ENCODE measurements at regions not wholly inside any gene's neighbourhood (a gene's known extent, or its start where the extent isn't known, plus 50 kb on each side); places are given as distances from the start of the nearest gene placed in this dataset.

DNA sequence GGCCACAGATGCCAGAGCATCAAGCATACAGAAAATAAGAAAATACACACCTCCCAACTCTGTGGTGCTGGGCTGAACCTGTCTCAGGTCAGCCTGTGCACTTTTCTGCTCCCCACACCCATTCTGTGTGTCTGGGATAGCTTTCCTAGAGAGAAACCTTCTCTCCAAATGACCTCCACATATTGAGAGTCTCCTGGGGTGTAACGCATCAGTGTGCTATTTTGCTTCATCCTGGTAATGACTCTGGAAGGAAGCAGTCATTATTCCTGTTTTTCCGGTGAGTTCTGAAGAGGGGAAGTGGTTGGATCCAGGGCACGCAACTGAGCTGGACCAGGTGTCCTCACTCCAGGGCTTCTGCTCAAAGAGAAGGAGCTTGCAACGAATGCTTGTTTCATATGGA, 73.2 kb upstream of the SH3PXD2B start:
- Histone ChIP-seq H3K9ac (ENCODE audit: low read length) (no peak overlapping the region), H3K27me3 (ENCODE audit: low read depth, low read length) (peaks cover 35% of the 10 kb centered on the region)

DNA sequence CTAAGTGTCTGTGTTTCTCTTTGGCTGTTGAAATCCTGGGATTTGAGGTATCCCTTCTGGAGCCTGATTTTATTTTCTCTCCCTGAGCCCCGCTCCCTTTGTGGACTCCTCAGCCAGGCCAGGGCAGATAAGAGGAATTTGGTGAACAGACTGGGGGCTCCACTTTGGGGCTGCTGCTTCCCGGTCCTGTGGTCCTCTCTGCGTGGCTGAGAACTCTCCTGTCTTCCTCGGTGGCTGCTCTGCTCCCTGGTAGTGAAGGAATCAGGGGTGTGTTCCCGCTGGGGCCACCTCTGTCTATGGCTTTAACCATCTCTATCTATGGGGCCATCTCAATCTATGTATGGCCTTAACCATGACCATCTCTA, 71.7 kb upstream of the SH3PXD2B start:
- no peak overlapping the region for H3K4me3 ChIP-seq (ENCODE audit: low read length)
- TF ChIP-seq, protein P1, sequence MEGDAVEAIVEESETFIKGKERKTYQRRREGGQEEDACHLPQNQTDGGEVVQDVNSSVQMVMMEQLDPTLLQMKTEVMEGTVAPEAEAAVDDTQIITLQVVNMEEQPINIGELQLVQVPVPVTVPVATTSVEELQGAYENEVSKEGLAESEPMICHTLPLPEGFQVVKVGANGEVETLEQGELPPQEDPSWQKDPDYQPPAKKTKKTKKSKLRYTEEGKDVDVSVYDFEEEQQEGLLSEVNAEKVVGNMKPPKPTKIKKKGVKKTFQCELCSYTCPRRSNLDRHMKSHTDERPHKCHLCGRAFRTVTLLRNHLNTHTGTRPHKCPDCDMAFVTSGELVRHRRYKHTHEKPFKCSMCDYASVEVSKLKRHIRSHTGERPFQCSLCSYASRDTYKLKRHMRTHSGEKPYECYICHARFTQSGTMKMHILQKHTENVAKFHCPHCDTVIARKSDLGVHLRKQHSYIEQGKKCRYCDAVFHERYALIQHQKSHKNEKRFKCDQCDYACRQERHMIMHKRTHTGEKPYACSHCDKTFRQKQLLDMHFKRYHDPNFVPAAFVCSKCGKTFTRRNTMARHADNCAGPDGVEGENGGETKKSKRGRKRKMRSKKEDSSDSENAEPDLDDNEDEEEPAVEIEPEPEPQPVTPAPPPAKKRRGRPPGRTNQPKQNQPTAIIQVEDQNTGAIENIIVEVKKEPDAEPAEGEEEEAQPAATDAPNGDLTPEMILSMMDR (IDR thresholded peaks at IDR 0.05; ENCODE audit: low read depth, low read length): no peak
- TF ChIP-seq EZH2phosphoT487 (IDR thresholded peaks at IDR 0.05; ENCODE audit: low read depth): no peak
- H3K27ac ChIP-seq (ENCODE audit: low read length): no peak overlapping the region
- no peak overlapping the region for H3K9ac ChIP-seq (ENCODE audit: low read length)
- H3K4me1 ChIP-seq (ENCODE audit: low read length): peaks cover 10% of the 10 kb centered on the region
- peaks cover 32% of the 10 kb centered on the region for H3K27me3 ChIP-seq (ENCODE audit: low read depth, low read length)
- no peaks in the 10 kb centered on the region for H3K79me2 ChIP-seq (ENCODE audit: low read length)
- no peaks in the 10 kb centered on the region for H4K20me1 ChIP-seq (ENCODE audit: insufficient read depth, low read length)
- 0 out of 2 replicates have a peak, but pooled peaks cover 7% of the 10 kb centered on the region for H3K9me3 ChIP-seq (ENCODE audit: insufficient read depth, low read length)
- no peak overlapping the region for H2AFZ ChIP-seq (ENCODE audit: low read depth, low read length)
- no peak overlapping the region for H3K4me2 ChIP-seq (ENCODE audit: low read length)
- H3K36me3 ChIP-seq (replicated peaks; ENCODE audit: low read depth, low read length): no peaks in the 10 kb centered on the region

More for the DNA sequence above, 73.2 kb upstream of the SH3PXD2B start:
- Histone ChIP-seq H4K20me1 (ENCODE audit: insufficient read depth, low read length) (no peaks in the 10 kb centered on the region), H3K4me2 (ENCODE audit: low read length) (no peak overlapping the region), H3K36me3 (replicated peaks; ENCODE audit: low read depth, low read length) (no peaks in the 10 kb centered on the region), H3K4me3 (ENCODE audit: low read length) (no peak overlapping the region), H3K79me2 (ENCODE audit: low read length) (no peaks in the 10 kb centered on the region), H3K9me3 (ENCODE audit: insufficient read depth, low read length) (no peaks in the 10 kb centered on the region), H3K27ac (ENCODE audit: low read length) (no peak overlapping the region), H2AFZ (ENCODE audit: low read depth, low read length) (no peak overlapping the region), H3K4me1 (ENCODE audit: low read length) (peaks cover 18% of the 10 kb centered on the region)
- TF ChIP-seq, protein P1 (IDR thresholded peaks at IDR 0.05; ENCODE audit: low read depth, low read length): no peak
- TF ChIP-seq EZH2phosphoT487 (IDR thresholded peaks at IDR 0.05; ENCODE audit: low read depth): no peak

DNA sequence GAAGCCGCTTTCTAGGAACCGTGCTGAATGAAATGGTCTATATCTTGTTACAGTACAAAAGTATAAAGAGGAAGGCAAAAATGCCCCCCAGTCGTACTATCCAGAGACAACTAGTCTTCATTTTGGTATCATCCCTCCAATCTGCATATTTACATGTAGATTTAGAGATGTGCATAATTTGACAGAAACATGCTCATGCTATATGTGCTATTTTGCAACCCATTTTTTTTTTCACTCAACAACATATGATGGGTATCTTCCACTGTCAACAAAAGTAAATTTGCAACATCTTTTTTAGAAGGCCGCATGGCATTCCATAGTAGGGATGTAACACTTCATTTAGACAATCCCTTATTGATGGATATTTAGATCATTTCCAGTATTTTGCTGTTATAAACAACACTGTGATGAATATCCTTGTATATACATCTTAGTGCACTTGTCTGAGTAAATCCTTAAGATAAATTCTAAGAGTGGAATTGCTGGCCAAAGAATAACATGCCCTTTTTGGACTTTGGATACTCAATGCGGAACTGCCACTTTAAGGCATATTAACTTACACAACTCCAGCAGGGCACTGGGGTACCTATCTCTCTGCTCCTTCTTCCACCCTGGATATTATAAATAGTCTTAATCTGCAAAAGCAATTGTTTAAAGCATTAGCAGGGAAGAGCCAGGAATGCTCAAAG, 71.1 kb upstream of the SH3PXD2B start:
- Histone ChIP-seq H3K4me2 (ENCODE audit: low read length) (no peak overlapping the region), H3K27ac (ENCODE audit: low read length) (no peak overlapping the region), H2AFZ (ENCODE audit: low read depth, low read length) (no peak overlapping the region), H3K4me1 (ENCODE audit: low read length) (peaks cover 4% of the 10 kb centered on the region), H4K20me1 (ENCODE audit: insufficient read depth, low read length) (no peaks in the 10 kb centered on the region), H3K9me3 (ENCODE audit: insufficient read depth, low read length) (0 out of 2 replicates have a peak, but pooled peaks cover 7% of the 10 kb centered on the region), H3K36me3 (replicated peaks; ENCODE audit: low read depth, low read length) (no peaks in the 10 kb centered on the region), H3K4me3 (ENCODE audit: low read length) (no peak overlapping the region), H3K27me3 (ENCODE audit: low read depth, low read length) (peaks cover 32% of the 10 kb centered on the region), H3K79me2 (ENCODE audit: low read length) (no peaks in the 10 kb centered on the region), H3K9ac (ENCODE audit: low read length) (no peak overlapping the region)
- TF ChIP-seq, protein P1 (IDR thresholded peaks at IDR 0.05; ENCODE audit: low read depth, low read length): no peak
- no peak for TF ChIP-seq EZH2phosphoT487 (IDR thresholded peaks at IDR 0.05; ENCODE audit: low read depth)

DNA sequence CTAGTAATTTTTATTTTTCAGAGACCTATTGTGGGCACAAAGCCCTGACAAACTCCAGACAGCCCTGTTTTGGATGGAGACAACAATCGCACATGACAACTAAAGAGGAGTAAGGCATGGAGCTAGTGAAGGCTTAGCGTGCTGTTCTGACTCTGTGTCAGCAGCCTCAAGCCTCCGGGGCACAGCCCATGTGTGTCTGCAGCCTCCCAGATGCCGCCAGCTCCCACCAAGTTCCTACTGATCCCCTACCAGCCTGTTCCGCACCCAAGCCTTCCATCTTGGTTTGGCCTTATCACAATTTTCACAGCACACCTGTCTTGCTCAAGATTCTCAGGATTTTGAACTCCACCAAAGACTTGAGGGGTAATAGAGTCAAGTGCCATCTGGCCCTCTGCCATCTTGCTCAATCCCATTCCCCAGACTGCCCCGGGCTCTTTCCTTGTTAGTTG, 70.3 kb upstream of the SH3PXD2B start:
- H3K36me3 ChIP-seq (replicated peaks; ENCODE audit: low read depth, low read length): no peaks in the 10 kb centered on the region
- no peaks in the 10 kb centered on the region for H4K20me1 ChIP-seq (ENCODE audit: insufficient read depth, low read length)
- H2AFZ ChIP-seq (ENCODE audit: low read depth, low read length): no peak overlapping the region
- no peaks in the 10 kb centered on the region for H3K79me2 ChIP-seq (ENCODE audit: low read length)
- H3K27ac ChIP-seq (ENCODE audit: low read length): no peak overlapping the region
- H3K9me3 ChIP-seq (ENCODE audit: insufficient read depth, low read length): 0 out of 2 replicates have a peak, but pooled peaks cover 7% of the 10 kb centered on the region
- no peak overlapping the region for H3K4me3 ChIP-seq (ENCODE audit: low read length)
- no peak overlapping the region for H3K9ac ChIP-seq (ENCODE audit: low read length)
- TF ChIP-seq, protein P1 (IDR thresholded peaks at IDR 0.05; ENCODE audit: low read depth, low read length): no peak
- no peak for TF ChIP-seq EZH2phosphoT487 (IDR thresholded peaks at IDR 0.05; ENCODE audit: low read depth)
- no peaks in the 10 kb centered on the region for H3K4me1 ChIP-seq (ENCODE audit: low read length)
- H3K27me3 ChIP-seq (ENCODE audit: low read depth, low read length): peaks cover 30% of the 10 kb centered on the region
- no peak overlapping the region for H3K4me2 ChIP-seq (ENCODE audit: low read length)
